ENCODE measurements at regions not wholly inside any gene's neighbourhood (a gene's known extent, or its start where the extent isn't known, plus 50 kb on each side); places are given as distances from the start of the nearest gene placed in this dataset.
A peak's percentile ranks its signal among the peaks of the same experiment; 100 is the strongest.

GRCh38 chr1:79117376-79117775 is 110.8 kb upstream of the ADGRL4 start:
- DNase-seq (ENCODE audit: low read depth): no peak

- DNase-seq (ENCODE audit: low read depth): no peak
Observed at GRCh38 chr1:79113836-79114235, 107.3 kb upstream of the ADGRL4 start.

DNA sequence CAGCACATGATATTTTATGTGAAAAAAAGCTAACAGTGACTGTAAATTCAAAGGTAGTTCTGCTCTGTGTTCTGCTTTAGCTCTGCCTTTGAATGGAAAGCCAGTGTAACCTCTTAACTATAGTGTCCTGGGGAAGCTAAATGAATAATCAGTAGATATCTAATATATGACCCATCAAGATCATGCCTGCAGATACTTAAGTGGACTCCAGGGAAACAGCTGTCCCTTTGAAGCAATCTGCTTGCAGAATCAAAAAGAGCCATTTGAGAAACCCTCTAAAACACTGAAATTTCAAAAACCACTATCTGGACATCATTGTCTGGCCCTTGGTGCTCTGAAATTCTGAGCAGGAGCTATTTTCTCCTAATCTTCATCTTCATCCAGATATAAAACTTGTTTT is 104.2 kb upstream of the ADGRL4 start:
- DNase-seq (ENCODE audit: low read depth): no peak

- no peak for DNase-seq (ENCODE audit: low read depth)
Observed at GRCh38 chr1:79109445-79109844, 102.9 kb upstream of the ADGRL4 start.

DNA sequence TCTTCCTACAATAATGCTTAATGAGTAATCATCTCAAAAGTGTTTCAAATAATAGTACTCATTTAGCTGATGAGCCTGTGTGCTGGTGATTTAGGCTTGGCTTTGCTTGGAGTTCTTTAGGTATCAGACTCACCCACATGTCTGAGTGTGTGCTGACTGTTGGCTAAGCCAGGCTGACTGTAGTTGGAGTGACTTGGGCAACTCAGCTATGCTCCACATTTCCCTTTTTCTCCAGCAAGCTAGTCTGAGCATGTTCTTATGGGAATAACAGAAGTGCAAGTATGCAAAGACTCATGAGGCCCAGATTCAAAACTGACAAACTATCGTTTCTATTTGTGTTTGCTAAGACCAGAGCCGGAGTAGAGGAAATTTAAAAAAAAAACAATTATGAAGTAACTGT is 99.0 kb upstream of the ADGRL4 start:
- DNase-seq (ENCODE audit: low read depth): no peak

DNA sequence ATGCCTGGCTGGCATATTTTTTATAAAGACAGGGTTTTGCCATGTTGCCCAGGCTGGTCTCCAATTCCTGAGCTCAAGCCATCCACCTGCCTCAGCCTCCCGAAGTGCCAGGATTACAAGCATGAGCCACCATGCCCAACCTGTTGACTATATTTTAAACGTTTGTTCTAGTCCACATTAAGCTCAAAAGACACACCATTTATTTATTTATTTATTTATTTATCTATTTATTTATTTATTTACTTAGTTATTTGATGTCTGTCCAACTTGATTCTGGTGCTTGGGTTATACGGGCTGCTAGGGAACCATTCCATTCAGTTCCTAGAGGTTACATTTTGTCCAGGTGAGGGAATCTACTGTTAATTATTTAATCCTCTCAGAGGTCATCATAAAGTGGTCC is 98.1 kb upstream of the ADGRL4 start:
- no peak for DNase-seq (ENCODE audit: low read depth)

DNA sequence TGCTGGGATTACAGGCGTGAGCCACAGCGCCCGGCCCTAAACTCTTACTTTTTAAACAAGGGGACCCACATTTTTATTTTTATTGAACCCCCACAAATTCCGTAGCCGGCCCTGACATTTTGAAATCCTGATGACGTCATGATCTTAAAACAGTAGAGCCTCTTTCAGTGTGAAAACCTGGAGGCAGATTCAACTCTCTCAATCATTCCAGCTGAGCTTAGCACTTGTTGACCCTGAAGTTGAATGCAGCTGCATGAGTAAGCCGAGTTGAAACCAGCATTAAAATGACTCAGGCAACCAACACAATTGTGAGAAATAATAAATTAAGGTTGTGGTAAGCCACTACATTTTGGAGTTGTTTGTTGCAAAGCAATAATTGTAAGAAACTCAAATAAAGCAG is 93.9 kb upstream of the ADGRL4 start:
- DNase-seq (ENCODE audit: low read depth): no peak

- DNase-seq (ENCODE audit: low read depth): no peak
Observed at GRCh38 chr1:79090985-79091384, 84.5 kb upstream of the ADGRL4 start.

- no peak for DNase-seq (ENCODE audit: low read depth)
Observed at GRCh38 chr1:79089946-79090345, 83.4 kb upstream of the ADGRL4 start.

DNA sequence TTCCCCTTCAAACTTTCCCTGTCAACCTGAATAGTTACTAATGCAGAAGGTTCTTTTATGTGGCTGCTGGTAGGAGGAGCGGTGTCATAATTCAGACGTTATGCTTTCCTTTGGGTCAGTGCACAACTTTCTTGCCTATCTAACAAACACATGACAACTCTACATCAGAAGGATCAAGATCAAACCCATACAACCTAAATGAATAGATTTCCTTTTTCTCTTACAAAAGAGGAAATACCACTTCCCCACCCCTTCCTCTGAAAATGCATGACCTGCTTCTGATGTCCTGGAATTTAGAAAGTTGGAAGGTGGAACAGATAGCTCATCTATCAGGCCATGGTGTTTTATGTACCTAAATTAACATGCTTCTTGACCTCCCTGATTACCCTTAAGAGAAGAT is 75.7 kb upstream of the ADGRL4 start:
- no peak for DNase-seq (ENCODE audit: low read depth)

DNA sequence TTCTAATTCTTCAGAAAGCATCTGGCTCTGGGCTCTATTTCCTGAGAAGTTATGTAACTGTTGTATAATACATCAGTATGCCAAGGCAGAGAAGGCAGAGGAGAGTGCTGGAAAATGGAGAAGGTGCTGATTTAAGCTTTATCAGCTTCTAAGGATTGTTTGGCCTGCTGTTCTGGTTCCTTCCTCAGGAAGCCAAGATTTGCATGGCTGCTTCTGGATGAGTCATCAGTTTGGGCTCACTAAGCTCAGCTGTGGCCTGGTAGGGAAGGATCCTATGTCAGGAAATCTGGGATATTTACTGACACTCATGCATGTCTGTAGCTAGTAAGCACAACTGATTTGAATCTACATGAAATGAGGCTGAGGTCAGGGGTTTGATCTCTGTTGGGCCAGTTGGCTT is 73.2 kb upstream of the ADGRL4 start:
- DNase-seq (ENCODE audit: low read depth): peak; percentile 84

GRCh38 chr1:79074975-79075374 is 68.4 kb upstream of the ADGRL4 start:
- DNase-seq (ENCODE audit: low read depth): no peak

DNA sequence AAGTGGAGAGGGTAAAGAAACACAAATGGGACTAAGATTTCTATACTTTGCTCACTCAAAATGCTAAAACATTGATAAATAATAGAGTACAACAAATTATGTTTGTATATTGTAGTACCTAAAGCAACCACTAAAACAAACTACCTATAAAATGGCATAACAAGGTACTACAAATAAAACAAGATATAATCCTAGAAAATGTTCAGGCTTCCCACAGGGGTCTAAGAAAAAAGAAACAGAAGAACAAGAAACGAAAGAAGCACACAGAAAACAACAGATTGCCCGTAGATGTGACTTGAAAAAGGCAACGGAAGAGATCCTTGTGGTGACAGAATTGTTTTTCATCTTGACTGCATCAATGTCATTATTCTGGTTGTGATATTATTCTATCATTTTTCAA is 63.3 kb upstream of the ADGRL4 start:
- DNase-seq (ENCODE audit: low read depth): no peak

DNA sequence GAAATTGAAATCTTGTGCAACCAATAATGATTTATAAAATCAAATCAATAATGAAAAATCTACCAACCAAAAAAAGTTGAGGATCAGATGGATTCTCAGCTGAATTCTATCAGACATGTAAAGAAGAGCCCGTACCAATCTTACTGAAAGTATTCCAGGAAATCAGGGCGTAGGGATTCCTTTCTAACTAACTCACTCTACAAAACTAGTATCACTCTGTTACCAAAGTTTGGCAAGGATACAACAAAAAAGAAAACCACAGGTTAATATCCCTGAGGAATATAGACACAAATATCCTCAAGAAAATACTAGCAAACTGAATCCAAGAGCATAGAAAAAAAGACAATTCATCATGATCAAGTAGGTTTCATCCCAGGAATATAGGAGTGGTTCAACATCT is 52.8 kb upstream of the ADGRL4 start:
- no peak for DNase-seq (ENCODE audit: low read depth)
